Gastroesophageal sphincter (tissue), 3 donors: ENCODE measurements at regions not wholly inside any gene's neighbourhood (a gene's known extent, or its start where the extent isn't known, plus 50 kb on each side); places are given as distances from the start of the nearest gene placed in this dataset.

ENCODE experiments used
- CTCF ChIP-seq, 4 experiments: fragments of 200-600 bp in 2 of 4; fragments of 450-650 bp in 2 of 4; sonication (generic) in 1 of 4; IDR thresholded peaks; one replicate each; pipeline ENCODE4 v1.5.1; 2017 to 2019; ENCODE audit warnings: antibody characterized with exemption in 4 of 4, mild to moderate bottlenecking in 2 of 4, moderate library complexity in 2 of 4
- EP300 ChIP-seq: sonication (generic); formaldehyde crosslinking; IDR thresholded peaks from one replicate; pipeline ENCODE4 v1.6.1; 2017; ENCODE audit warnings: antibody characterized with exemption, mild to moderate bottlenecking
- POLR2A ChIP-seq, 2 donors: fragments of 450-650 bp; IDR thresholded peaks; one replicate each; pipeline ENCODE4 v1.6.1; 2017; ENCODE audit warnings: antibody characterized with exemption in 2 of 2, mild to moderate bottlenecking in 2 of 2, moderate library complexity in 1 of 2
- POLR2AphosphoS5 ChIP-seq: sonication (generic); formaldehyde crosslinking; IDR thresholded peaks from one replicate; pipeline ENCODE4 v1.6.1; 2017; ENCODE audit warnings: antibody characterized with exemption

GRCh38 chr1:187958207-187958606, 1129.5 kb downstream of the PLA2G4A start:
- TF ChIP-seq CTCF (IDR thresholded peaks at IDR 0.05) (no peak), POLR2A (IDR thresholded peaks at IDR 0.05) (no peak), POLR2AphosphoS5 (no peak), EP300 (no peak)
